ENCODE measurements at regions not wholly inside any gene's neighbourhood (a gene's known extent, or its start where the extent isn't known, plus 50 kb on each side); places are given as distances from the start of the nearest gene placed in this dataset.

- Histone ChIP-seq H3K36me3 (ENCODE audit: control insufficient read depth in 1 of 2, insufficient read depth in 2 of 2, low read length in 2 of 2) (no peaks in the 10 kb centered on the region), H3K9me3 (ENCODE audit: control insufficient read depth in 1 of 2, low read length in 2 of 2) (peaks cover 7 to 8% of the 10 kb centered on the region in 2 donors), H3K27ac (ENCODE audit: low read length) (no peak overlapping the region), H3K27me3 (ENCODE audit: low read depth, low read length) (no peaks in the 10 kb centered on the region), H3K4me1 (ENCODE audit: control insufficient read depth in 1 of 2, insufficient read depth in 2 of 2, low read length in 2 of 2) (no peaks in the 10 kb centered on the region), H3K4me3 (ENCODE audit: low read depth in 1 of 2, low read length in 2 of 2) (no peak overlapping the region)
These were observed 567.2 kb downstream of the DNAJB9 start for GRCh38 chr7:109136893-109137292.

DNA sequence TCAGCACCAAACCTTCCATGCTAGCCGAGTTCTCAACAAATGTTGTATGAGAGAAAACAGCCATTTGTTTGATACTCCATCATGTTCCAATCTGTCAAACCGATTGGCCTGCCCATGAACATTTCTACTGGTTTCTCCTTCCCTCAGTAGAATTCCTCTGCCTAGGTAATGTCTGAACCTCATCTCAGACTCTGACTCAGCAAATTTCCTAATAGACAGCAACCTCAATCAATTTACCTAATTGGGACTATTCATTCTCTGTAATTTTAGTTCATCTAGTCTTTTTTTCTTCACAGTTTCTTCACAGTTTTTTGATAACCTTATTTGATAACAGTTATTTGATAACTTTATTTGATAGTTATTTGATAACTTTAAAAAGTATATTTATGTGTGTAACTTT lies 585.1 kb downstream of the DNAJB9 start:
- H3K4me3 ChIP-seq (ENCODE audit: low read depth in 1 of 2, low read length in 2 of 2), result no peak overlapping the region
- H3K27me3 ChIP-seq (ENCODE audit: low read depth, low read length), result no peaks in the 10 kb centered on the region
- no peaks in the 10 kb centered on the region for H3K36me3 ChIP-seq (ENCODE audit: control insufficient read depth in 1 of 2, insufficient read depth in 2 of 2, low read length in 2 of 2)
- no peaks in the 10 kb centered on the region for H3K4me1 ChIP-seq (ENCODE audit: control insufficient read depth in 1 of 2, insufficient read depth in 2 of 2, low read length in 2 of 2)
- H3K9me3 ChIP-seq (ENCODE audit: control insufficient read depth in 1 of 2, low read length in 2 of 2), result no peaks in the 10 kb centered on the region
- no peak overlapping the region for H3K27ac ChIP-seq (ENCODE audit: low read length)

DNA sequence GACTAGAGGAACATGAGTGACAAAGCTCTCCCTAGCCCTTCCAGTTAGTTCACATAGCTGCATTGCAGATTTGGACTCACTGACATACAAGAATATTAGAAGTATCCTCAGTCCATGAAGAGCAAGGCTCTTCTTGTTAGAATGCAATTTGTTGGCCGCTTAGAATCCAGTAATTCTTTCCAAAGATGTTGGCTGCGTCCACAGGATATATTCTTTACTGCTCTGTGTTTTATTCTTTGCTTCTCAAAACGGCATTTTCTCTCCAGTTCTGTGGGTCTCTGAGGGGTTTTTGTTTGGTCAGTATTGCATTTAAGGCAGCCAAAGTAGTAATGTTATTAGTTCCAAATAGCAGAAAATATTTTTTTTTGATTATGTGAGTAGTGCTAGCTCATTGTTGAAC lies 588.6 kb downstream of the DNAJB9 start:
- Histone ChIP-seq H3K27me3 (ENCODE audit: low read depth, low read length) (no peaks in the 10 kb centered on the region), H3K36me3 (ENCODE audit: control insufficient read depth in 1 of 2, insufficient read depth in 2 of 2, low read length in 2 of 2) (no peaks in the 10 kb centered on the region), H3K4me3 (ENCODE audit: low read depth in 1 of 2, low read length in 2 of 2) (no peak overlapping the region), H3K9me3 (ENCODE audit: control insufficient read depth in 1 of 2, low read length in 2 of 2) (no peaks in the 10 kb centered on the region), H3K27ac (ENCODE audit: low read length) (no peak overlapping the region), H3K4me1 (ENCODE audit: control insufficient read depth in 1 of 2, insufficient read depth in 2 of 2, low read length in 2 of 2) (no peaks in the 10 kb centered on the region)

DNA sequence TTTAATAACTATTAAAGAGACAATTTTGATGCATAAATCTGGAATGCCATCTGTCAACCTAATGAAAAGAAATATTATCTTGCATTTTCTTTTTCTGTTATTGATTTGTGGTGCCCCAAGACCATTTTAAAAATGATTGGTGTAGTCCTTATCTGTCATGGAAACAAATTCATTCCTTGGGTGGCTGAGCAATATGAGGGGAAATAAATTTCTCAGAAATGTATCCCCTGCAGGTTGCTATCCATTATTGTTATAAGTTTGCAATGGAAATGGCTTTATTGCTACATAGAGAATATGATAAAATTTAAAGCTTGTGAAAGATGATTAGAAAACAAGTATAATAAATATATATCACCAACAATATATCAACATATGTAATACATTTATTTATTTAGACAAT lies 607.0 kb downstream of the DNAJB9 start:
- no peaks in the 10 kb centered on the region for H3K27me3 ChIP-seq (ENCODE audit: low read depth, low read length)
- no peak overlapping the region for H3K4me3 ChIP-seq (ENCODE audit: low read depth in 1 of 2, low read length in 2 of 2)
- H3K9me3 ChIP-seq (ENCODE audit: control insufficient read depth in 1 of 2, low read length in 2 of 2), result peaks cover 0 to 2% of the 10 kb centered on the region in 2 donors
- no peak overlapping the region for H3K27ac ChIP-seq (ENCODE audit: low read length)
- H3K4me1 ChIP-seq (ENCODE audit: control insufficient read depth in 1 of 2, insufficient read depth in 2 of 2, low read length in 2 of 2), result no peaks in the 10 kb centered on the region
- no peaks in the 10 kb centered on the region for H3K36me3 ChIP-seq (ENCODE audit: control insufficient read depth in 1 of 2, insufficient read depth in 2 of 2, low read length in 2 of 2)

DNA sequence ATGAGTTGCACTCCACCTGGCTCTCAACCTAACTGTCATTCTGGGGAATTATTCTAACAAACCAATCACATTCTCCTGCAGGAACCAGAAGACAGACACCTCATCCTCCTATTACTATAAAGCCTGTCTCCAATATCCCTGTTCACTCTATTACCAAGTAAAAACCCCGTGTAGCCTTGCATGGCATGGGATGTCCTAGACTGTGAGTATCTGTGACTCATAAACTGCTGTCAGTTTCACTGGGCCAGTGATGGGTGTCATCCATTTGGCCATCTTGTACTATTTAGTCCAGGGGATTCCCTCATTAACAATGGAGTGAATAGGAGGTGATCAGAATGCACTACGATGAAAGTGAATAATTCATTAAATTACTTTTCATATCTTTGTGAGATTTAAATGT lies 608.7 kb downstream of the DNAJB9 start:
- Histone ChIP-seq H3K27me3 (ENCODE audit: low read depth, low read length) (no peaks in the 10 kb centered on the region), H3K4me3 (ENCODE audit: low read depth in 1 of 2, low read length in 2 of 2) (no peak overlapping the region), H3K27ac (ENCODE audit: low read length) (no peak overlapping the region), H3K36me3 (ENCODE audit: control insufficient read depth in 1 of 2, insufficient read depth in 2 of 2, low read length in 2 of 2) (no peaks in the 10 kb centered on the region), H3K4me1 (ENCODE audit: control insufficient read depth in 1 of 2, insufficient read depth in 2 of 2, low read length in 2 of 2) (no peaks in the 10 kb centered on the region), H3K9me3 (ENCODE audit: control insufficient read depth in 1 of 2, low read length in 2 of 2) (peaks cover 0 to 7% of the 10 kb centered on the region in 2 donors)

DNA sequence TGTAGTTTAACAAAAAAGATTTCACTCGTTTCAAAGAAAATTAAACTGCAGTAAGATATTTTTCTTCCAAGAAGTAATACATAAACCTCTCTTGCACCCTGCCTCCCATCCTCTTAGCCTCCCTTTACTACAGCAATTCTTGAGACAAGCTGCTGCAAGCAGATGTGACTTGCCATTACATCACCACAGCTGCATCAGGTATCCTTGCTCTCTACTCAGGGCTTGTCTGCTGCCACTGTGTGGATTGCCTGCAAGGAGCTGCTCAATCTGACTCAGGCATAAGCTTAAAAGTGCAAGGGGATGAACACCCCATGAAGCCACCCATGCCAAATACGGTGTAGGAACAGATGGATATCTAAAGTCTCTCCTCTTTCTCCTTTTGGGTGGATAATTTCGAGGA lies 609.9 kb downstream of the DNAJB9 start:
- Histone ChIP-seq H3K9me3 (ENCODE audit: control insufficient read depth in 1 of 2, low read length in 2 of 2) (peaks cover 0 to 7% of the 10 kb centered on the region in 2 donors), H3K27ac (ENCODE audit: low read length) (no peak overlapping the region)

GRCh38 chr7:109190766-109191398 lies 621.2 kb downstream of the DNAJB9 start:
- Histone ChIP-seq H3K27me3 (ENCODE audit: low read depth, low read length) (no peaks in the 10 kb centered on the region), H3K4me1 (ENCODE audit: control insufficient read depth in 1 of 2, insufficient read depth in 2 of 2, low read length in 2 of 2) (no peaks in the 10 kb centered on the region), H3K9me3 (ENCODE audit: control insufficient read depth in 1 of 2, low read length in 2 of 2) (no peaks in the 10 kb centered on the region), H3K4me3 (ENCODE audit: low read depth in 1 of 2, low read length in 2 of 2) (no peak overlapping the region), H3K27ac (ENCODE audit: low read length) (no peak overlapping the region), H3K36me3 (ENCODE audit: control insufficient read depth in 1 of 2, insufficient read depth in 2 of 2, low read length in 2 of 2) (no peaks in the 10 kb centered on the region)

More for the DNA sequence above, 609.9 kb downstream of the DNAJB9 start:
- H3K36me3 ChIP-seq (ENCODE audit: control insufficient read depth in 1 of 2, insufficient read depth in 2 of 2, low read length in 2 of 2), result no peaks in the 10 kb centered on the region
- no peaks in the 10 kb centered on the region for H3K27me3 ChIP-seq (ENCODE audit: low read depth, low read length)
- H3K4me1 ChIP-seq (ENCODE audit: control insufficient read depth in 1 of 2, insufficient read depth in 2 of 2, low read length in 2 of 2), result no peaks in the 10 kb centered on the region
- no peak overlapping the region for H3K4me3 ChIP-seq (ENCODE audit: low read depth in 1 of 2, low read length in 2 of 2)

DNA sequence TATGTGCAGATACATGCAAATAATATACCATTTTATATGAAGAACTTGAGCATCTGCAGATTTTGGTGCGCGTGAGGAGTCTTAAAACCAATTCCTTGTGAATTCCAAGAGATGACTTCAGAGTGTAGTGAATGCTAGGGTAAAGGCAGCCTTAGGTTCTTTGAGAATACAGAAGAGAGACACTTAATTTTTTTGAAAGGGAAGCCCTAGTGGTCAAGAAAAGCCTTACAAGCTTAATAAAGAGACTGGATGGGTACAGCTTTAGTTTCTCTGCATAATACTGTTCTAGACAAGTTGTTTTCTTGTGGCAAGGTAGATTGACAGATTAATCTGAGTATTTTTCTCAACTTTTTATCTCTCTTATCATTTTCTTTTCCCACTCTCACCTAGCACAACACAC lies 636.5 kb downstream of the DNAJB9 start:
- no peaks in the 10 kb centered on the region for H3K4me1 ChIP-seq (ENCODE audit: control insufficient read depth in 1 of 2, insufficient read depth in 2 of 2, low read length in 2 of 2)
- no peak overlapping the region for H3K4me3 ChIP-seq (ENCODE audit: low read depth in 1 of 2, low read length in 2 of 2)
- H3K27ac ChIP-seq (ENCODE audit: low read length), result no peak overlapping the region
- H3K36me3 ChIP-seq (ENCODE audit: control insufficient read depth in 1 of 2, insufficient read depth in 2 of 2, low read length in 2 of 2), result no peaks in the 10 kb centered on the region
- no peaks in the 10 kb centered on the region for H3K27me3 ChIP-seq (ENCODE audit: low read depth, low read length)
- no peaks in the 10 kb centered on the region for H3K9me3 ChIP-seq (ENCODE audit: control insufficient read depth in 1 of 2, low read length in 2 of 2)

DNA sequence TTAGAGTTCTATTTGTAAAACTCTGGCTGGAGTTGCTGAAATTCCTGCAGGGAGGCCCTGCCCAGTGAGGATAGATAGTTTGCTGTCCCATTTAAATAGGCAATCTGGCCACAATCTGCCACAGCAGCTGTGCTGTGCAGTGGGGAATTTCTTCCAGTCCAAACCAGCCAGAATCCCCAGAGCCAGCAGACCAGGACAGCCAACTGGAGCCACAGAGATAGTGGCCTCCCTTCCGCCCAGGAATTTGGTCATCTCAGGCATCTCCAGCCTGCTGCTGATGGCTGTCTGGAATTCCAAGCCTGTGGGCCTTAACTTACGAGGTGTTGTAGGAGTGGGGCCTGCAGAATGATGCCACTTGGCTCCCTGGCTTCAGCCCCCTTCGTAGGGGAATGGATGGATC lies 643.4 kb downstream of the DNAJB9 start:
- H3K36me3 ChIP-seq (ENCODE audit: control insufficient read depth in 1 of 2, insufficient read depth in 2 of 2, low read length in 2 of 2), result no peaks in the 10 kb centered on the region
- H3K27me3 ChIP-seq (ENCODE audit: low read depth, low read length), result no peaks in the 10 kb centered on the region
- no peak overlapping the region for H3K4me3 ChIP-seq (ENCODE audit: low read depth in 1 of 2, low read length in 2 of 2)
- H3K27ac ChIP-seq (ENCODE audit: low read length), result no peak overlapping the region
- H3K4me1 ChIP-seq (ENCODE audit: control insufficient read depth in 1 of 2, insufficient read depth in 2 of 2, low read length in 2 of 2), result no peaks in the 10 kb centered on the region
- no peaks in the 10 kb centered on the region for H3K9me3 ChIP-seq (ENCODE audit: control insufficient read depth in 1 of 2, low read length in 2 of 2)

DNA sequence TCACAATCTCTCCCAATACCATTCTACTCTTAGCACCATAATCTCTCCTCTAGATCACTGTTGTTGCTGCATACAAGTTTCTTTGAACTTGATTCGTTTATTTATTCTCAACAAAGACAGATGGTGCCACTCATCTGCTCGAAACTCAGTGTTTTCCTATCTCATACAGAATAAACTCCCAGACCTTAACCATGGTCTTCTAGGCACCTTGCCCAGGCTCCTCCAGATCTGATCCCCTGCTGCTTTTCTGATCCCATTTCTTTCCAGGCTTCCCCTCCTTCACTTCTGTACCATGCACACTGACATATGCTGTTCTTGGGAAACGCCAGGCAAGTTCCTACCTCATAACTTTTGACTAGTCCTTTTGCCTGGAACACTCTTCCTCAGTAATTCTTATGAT lies 645.7 kb downstream of the DNAJB9 start:
- Histone ChIP-seq H3K4me3 (ENCODE audit: low read depth in 1 of 2, low read length in 2 of 2) (no peak overlapping the region), H3K36me3 (ENCODE audit: control insufficient read depth in 1 of 2, insufficient read depth in 2 of 2, low read length in 2 of 2) (no peaks in the 10 kb centered on the region), H3K27me3 (ENCODE audit: low read depth, low read length) (no peaks in the 10 kb centered on the region), H3K27ac (ENCODE audit: low read length) (no peak overlapping the region), H3K4me1 (ENCODE audit: control insufficient read depth in 1 of 2, insufficient read depth in 2 of 2, low read length in 2 of 2) (no peaks in the 10 kb centered on the region), H3K9me3 (ENCODE audit: control insufficient read depth in 1 of 2, low read length in 2 of 2) (no peaks in the 10 kb centered on the region)

DNA sequence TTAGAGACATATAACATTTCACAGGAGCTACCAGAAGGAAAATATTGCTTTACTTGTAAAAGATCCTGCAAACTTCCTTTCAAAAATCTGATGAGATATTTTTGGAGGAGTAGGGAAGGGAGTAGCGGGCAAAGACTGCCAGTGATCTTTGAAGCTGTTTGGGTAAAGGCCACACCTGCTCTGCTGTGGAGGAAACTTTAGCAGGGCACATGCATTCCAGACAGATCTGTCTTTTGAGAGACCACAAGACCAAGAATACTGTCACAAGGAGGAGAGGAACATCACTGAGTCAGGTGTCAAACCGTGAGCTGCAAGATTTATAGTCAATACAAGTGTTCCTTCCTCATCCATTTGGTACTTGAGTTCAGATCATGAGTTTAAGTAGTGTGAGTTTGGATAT lies 654.4 kb downstream of the DNAJB9 start:
- Histone ChIP-seq H3K27me3 (ENCODE audit: low read depth, low read length) (no peaks in the 10 kb centered on the region), H3K4me3 (ENCODE audit: low read depth in 1 of 2, low read length in 2 of 2) (no peak overlapping the region), H3K36me3 (ENCODE audit: control insufficient read depth in 1 of 2, insufficient read depth in 2 of 2, low read length in 2 of 2) (no peaks in the 10 kb centered on the region), H3K27ac (ENCODE audit: low read length) (no peak overlapping the region), H3K9me3 (ENCODE audit: control insufficient read depth in 1 of 2, low read length in 2 of 2) (no peaks in the 10 kb centered on the region), H3K4me1 (ENCODE audit: control insufficient read depth in 1 of 2, insufficient read depth in 2 of 2, low read length in 2 of 2) (no peaks in the 10 kb centered on the region)

DNA sequence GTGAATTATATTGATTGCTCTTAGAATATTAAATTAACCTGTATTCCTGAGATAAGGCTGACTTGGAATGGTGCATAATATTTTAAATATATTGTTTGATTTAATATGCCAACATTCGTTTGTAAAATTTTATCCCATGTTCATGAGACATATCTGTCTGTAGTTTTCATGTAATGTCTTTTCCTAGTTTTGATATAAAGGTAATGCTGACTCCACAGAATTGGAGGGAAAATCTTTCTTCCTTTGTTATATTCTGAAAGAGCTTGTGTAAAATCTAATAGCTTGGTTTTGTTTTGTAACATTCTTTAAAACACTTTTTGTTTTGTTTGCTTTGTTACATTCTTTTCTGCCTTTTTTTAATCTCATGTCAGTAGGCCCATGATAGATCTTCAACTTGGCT lies 657.0 kb downstream of the DNAJB9 start:
- H3K4me1 ChIP-seq (ENCODE audit: control insufficient read depth in 1 of 2, insufficient read depth in 2 of 2, low read length in 2 of 2), result no peaks in the 10 kb centered on the region
- H3K9me3 ChIP-seq (ENCODE audit: control insufficient read depth in 1 of 2, low read length in 2 of 2), result no peaks in the 10 kb centered on the region
- no peak overlapping the region for H3K4me3 ChIP-seq (ENCODE audit: low read depth in 1 of 2, low read length in 2 of 2)
- no peaks in the 10 kb centered on the region for H3K36me3 ChIP-seq (ENCODE audit: control insufficient read depth in 1 of 2, insufficient read depth in 2 of 2, low read length in 2 of 2)
- no peaks in the 10 kb centered on the region for H3K27me3 ChIP-seq (ENCODE audit: low read depth, low read length)
- H3K27ac ChIP-seq (ENCODE audit: low read length), result no peak overlapping the region

All from muscle layer of duodenum (tissue), 2 donors.